T47D (cell line): ENCODE measurements at regions not wholly inside any gene's neighbourhood (a gene's known extent, or its start where the extent isn't known, plus 50 kb on each side); places are given as distances from the start of the nearest gene placed in this dataset.
"Not testable (repeated sequence)": the region's sequence is repeated elsewhere in the genome, so short reads cannot be mapped to it uniquely, and the experiment has no call there.

Experiments used
- DNase-seq, 2 experiments: peaks; one replicate each; pipeline versions ENCODE4 v3.0.0 to v3.0.0-alpha.2; 2011 to 2012; ENCODE audit warnings: low read depth in 1 of 2, low spot score in 1 of 2
- JUND ChIP-seq: IDR thresholded peaks from 2 replicates; pipeline ENCODE4 v1.6.1; 2012; ENCODE audit warnings: low read depth
- in situ Hi-C: cut with HindIII; loops from 2 replicates; pipeline ENCODE4 v1.10.0; 2016; ENCODE audit warnings: low sequenced_read_pairs, low pct_unique_long_range_greater_than_20kb

DNA sequence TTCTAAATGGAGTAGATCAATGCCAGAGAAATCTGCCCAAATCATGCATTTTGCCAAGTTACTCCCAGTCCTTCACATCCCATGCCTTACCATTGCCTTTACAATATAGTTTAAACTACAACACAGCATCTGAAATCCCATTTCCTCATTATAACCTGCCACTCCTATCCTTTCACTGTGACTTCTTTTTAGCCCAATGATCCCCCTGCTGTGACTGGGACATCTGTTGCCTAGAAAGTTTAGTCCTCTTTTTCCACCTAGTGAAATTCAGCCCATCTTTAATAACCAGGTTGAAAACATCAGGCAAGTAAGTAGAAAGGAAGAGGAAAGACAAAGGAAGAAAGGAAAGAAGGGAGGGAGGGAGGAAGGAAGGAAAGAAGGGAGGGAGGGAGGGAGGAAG, 627.9 kb upstream of the ZNF385D start:
- in situ Hi-C loops: no loop called here
- no peak for DNase-seq
- TF ChIP-seq JUND: no peak

DNA sequence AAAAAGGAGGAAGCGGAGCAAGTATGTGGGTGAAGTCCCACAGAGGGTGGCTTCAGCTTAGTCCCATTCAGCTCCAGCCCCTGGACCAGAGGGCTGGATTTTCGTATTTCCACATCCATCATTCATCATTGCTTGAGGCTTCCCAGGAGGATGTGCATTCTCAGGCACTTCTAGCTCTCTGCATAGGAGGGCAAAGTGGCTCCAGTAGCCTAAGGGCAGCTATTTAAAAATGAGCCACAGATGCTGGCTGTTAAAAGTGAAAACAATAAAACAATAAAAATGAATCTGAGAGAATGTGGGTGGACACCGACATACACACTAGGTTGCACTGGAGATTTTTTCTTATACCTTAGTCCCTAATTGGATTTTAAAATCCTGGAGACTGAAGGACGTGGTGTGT, 629.2 kb upstream of the ZNF385D start:
- TF ChIP-seq JUND: no peak
- in situ Hi-C loops: no loop called here

DNA sequence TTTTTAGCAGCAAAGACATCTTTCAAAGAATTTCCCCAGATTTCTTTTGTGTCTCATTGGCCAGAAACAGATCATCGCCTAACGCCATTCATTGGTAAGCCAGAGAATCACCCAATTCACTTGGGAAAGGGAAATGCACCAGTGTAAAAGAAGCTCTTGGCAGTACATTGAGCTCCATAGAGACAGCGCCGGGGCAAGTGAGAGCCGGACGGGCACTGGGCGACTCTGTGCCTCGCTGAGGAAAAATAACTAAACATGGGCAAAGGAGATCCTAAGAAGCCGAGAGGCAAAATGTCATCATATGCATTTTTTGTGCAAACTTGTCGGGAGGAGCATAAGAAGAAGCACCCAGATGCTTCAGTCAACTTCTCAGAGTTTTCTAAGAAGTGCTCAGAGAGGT, 630.6 kb upstream of the ZNF385D start:
- DNase-seq, in situ Hi-C loops: not testable (repeated sequence)

More for the DNA sequence above, 629.2 kb upstream of the ZNF385D start:
- no peak for DNase-seq

DNA sequence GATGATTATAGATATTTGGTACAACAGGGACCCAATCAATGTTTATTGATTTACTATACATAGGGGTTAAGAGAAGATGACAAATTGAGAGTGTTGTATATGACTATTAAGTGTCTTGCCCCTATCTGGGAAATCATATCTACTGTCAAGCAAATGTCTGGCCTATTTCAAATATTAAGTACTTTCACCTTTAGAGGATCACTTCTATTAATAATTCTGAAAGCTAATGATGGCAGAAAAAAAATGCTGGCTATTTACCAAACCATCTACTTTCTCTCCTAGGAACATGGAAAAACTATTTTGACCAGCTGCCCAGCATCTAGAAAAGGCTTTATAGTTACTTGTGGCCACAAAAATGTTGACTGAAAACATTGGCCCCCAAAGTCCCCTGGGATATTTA, 632.3 kb upstream of the ZNF385D start:
- TF ChIP-seq JUND: no peak
- no peak for DNase-seq
- in situ Hi-C loops: no loop called here

DNA sequence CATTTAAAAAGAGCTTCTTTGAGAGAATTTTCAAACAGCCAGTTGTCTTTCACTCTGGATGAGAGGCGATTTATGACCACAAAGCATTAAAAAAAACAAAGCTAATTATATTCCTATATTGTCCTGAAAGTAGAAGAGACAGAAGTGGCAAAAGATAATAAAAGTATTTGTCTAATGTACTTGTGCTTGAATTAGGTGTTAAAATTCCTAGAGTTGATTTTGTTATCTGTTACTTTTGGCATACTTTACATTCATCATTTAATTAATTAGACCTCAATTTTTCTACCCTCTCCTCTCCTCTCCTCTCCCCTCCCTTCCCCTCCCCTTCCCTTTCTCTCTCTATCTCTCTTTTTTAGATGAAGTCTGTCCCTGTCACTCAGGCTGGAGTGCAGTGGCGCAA, 635.1 kb upstream of the ZNF385D start:
- no peak for DNase-seq
- TF ChIP-seq JUND: no peak
- in situ Hi-C loops: no loop called here

DNA sequence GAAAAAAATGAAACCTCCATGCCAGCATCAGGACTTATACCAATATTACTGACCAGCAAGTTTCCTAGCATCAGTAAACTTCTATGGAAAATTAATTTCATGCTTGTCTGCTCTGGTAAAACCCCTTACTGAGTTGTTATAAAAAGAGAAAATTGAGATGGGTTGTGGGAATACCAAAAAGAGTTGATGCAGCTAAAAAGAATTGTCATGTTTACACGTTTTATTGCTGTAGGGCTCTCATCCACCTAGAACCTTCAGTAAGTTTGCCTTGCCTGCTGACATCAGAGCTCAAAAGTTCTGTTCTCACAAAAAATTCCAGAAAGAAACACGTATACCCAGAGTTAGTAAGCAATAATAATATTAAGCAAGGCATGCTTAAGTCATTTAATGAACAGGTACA, 641.3 kb upstream of the ZNF385D start:
- TF ChIP-seq JUND: no peak
- no peak for DNase-seq
- in situ Hi-C loops: no loop called here

DNA sequence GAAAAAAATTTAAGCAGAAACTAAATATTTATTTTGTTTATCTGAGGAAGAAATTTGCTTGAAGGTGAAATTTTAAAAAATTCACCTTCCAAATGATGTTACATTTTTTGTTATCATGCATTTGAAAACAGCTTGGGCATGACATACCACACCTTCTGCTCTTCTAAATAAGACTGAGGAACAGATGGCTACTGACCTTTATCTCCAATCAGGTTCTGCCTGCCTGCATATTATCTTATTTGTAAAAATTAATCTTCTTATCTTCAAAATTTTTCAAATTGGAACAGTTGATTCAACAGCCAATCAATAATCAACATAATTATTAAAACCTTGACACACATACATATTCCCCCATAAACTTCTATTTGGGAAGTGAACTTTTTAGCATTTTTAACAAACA, 641.8 kb upstream of the ZNF385D start:
- TF ChIP-seq JUND: no peak
- in situ Hi-C loops: no loop called here
- DNase-seq: no peak

DNA sequence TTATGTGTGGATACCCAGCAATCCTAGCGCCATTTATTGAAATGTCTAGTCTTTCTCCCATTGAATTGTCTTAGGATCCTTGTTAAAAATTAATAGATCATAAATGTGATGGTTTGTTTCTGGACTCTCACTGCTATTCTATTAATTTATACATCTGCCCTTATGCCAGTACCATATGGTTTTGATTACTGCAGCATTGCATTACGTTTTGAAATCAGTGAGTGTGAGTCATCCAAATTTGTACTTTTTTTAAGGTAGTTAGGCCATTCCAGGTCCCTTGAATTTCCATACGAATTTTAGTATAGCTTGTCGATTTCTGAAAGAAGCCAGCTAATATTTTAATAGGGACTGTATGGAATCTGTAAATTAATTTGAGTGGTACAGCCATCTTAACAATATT, 648.6 kb upstream of the ZNF385D start:
- in situ Hi-C loops: no loop called here
- DNase-seq: no peak
- no peak for TF ChIP-seq JUND

DNA sequence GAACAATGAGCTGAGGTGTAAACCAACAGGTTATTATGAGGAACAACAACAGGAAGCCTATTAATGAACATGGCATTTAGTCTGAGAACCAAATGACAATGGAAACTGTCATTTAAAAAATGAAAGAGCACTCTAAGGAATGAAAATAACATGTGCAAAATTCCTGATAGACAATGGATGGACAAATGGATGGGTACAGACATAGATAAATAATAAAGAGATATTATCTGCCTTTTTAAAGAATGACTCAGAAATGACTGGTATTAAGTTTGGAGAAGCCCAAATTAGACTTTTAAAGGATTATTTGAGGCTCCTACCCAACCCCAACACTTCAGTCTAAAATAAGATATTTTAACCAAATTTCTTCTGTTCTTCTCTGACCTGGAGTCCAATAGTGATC, 650.5 kb upstream of the ZNF385D start:
- in situ Hi-C loops: no loop called here
- no peak for TF ChIP-seq JUND
- DNase-seq: no peak

DNA sequence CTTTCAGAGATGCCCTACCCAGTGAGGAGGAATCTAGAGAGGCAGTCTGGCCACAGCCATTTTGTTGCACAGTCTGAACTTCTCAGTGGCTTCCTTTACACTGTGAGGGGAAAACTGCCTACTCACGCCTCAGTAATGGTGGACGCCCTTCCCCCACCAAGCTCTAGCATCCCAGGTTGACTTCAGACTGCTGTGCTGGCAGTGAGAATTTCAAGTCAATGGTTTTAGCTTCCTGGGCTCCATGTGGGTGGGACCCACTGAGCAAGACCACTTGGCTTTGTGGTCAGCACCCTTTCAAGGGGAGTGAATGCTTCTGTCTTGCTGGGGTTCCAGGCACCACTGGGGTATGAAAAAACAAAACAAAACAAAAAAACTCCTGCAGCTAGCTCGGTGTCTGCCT, 663.2 kb upstream of the ZNF385D start:
- no peak for DNase-seq
- no peak for TF ChIP-seq JUND
- in situ Hi-C loops: no loop called here

DNA sequence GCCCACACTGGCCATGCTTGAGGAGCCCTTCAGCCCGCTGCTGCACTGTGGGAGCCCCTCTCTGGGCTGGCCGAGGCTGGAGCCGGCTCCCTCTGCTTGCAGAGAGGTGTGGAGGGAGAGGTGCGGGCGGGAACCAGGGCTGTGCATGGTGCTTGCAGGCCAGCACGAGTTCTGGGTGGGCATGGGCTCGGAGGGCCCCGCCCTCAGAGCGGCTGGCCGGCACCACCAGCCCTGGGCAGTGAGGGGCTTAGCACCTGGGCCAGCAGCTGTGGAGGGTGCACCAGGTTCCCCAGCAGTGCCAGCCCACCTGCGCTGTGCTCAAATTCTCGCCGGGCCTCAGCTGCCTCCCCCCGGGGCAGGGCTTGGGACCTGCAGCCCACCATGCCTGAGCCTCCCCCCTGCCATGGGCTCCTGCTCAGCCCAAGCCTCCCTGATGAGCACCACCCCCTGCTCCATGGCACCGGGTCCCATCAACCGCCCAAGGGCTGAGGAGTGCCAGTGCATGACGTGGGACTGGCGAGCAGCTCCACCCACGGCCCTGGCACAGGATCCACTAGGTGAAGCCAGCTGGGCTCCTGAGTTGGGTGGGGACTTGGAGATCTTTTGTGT, 665.9 kb upstream of the ZNF385D start:
- DNase-seq, in situ Hi-C loops: not testable (repeated sequence)

DNA sequence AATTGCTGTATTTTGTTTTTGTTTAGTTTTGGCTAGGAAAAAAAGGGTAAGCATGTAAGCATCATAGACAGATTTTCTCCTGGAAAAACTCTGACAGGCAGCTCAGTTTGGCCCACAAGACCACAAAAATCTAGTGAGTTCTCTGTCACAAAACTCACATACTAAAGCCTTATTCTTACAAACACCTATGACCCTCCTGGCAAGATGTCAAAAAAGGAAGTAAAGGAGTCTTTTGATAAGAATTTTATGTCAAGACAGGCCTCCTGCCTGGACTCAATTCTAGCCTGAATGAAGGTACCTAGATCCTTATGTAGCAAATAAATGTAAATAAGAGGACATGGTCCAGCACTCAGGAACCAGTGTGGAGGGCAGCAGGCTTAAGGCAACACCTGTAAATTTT, 668.3 kb upstream of the ZNF385D start:
- no peak for DNase-seq
- in situ Hi-C loops: no loop called here
- no peak for TF ChIP-seq JUND

DNA sequence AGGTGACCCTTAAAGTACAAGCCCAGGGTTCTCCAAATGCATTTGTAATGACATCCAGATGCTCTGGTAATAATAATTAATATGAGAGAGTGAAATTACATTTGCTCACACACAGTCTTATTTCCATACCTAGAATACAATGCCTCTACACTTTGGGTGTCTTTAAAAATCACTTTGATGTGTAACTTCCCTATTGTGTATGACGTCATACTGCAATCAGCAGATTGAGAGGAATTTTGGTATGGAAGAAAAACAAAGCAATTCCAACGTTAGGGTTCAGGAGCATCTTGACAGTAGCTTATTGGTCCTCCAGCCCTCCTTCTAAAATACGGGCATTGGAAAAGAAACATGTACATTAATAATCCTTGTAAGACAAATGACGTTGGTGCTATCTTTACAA, 670.6 kb upstream of the ZNF385D start:
- no peak for TF ChIP-seq JUND
- in situ Hi-C loops: no loop called here
- DNase-seq: no peak

DNA sequence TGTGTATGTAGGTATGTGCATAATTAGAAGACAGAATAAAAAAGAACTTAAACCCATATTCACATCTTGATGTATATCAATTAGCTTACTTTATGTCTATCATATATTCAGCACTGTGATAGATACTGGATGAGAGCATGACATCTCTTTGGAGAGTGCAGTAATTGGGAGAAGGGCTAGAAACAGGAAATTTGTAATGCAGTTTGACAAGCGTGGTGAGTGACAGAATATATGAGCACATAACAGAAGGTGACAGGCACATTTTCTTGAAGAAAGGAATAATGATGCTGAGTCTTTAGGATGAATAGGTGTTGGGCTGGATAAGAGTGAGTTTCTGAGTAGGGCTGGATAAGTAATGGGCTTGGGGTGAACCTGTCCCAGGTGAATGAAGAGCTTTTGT, 680.3 kb upstream of the ZNF385D start:
- TF ChIP-seq JUND: no peak
- in situ Hi-C loops: no loop called here
- no peak for DNase-seq
